AG04449 (cell line): ENCODE measurements at regions not wholly inside any gene's neighbourhood (a gene's known extent, or its start where the extent isn't known, plus 50 kb on each side); places are given as distances from the start of the nearest gene placed in this dataset.

Source experiments
- CTCF ChIA-PET: fragments of 350-600 bp; formaldehyde crosslinking; extraction: SDS; loops from one replicate; lab custom pipeline; 2021; ENCODE audit warnings: antibody characterized with exemption; lab: Yijun Ruan, JAX
- POLR2A ChIA-PET: fragments of 400-600, 350-600 bp; formaldehyde crosslinking; extraction: SDS; loops from one replicate; lab custom pipeline; 2020; ENCODE audit warnings: antibody characterized with exemption, inconsistent platforms; lab: Yijun Ruan, JAX
- DNase-seq: peaks from one replicate; pipeline ENCODE4 v3.0.0-alpha.2; 2010; ENCODE audit warnings: low read depth, low spot score
- H3K4me3 ChIP-seq: 2 replicates; pipeline ENCODE4 v1.5.1; 2011; ENCODE audit warnings: low read depth, mild to moderate bottlenecking, control low read depth, low read length
- CTCF ChIP-seq: IDR thresholded peaks from one replicate; pipeline ENCODE4 v1.5.1; 2011; ENCODE audit warnings: mild to moderate bottlenecking, moderate library complexity, low read length, control low read depth, inconsistent platforms; ENCODE audit not compliant: insufficient read depth; ENCODE audit errors: missing control alignments

- CTCF ChIA-PET = no interaction called here
- POLR2A ChIA-PET = no interaction called here
- no peak for TF ChIP-seq CTCF
- no peak overlapping the region for H3K4me3 ChIP-seq
- no peak for DNase-seq
Measured at GRCh38 chr13:69477451-69477850, 630.2 kb upstream of the ATXN8OS start.

GRCh38 chr13:69474011-69474685 is 633.5 kb upstream of the ATXN8OS start:
- H3K4me3 ChIP-seq = no peak overlapping the region
- TF ChIP-seq CTCF = no peak
- DNase-seq = no peak
- CTCF ChIA-PET = no interaction called here
- POLR2A ChIA-PET = no interaction called here

GRCh38 chr13:69468624-69469023 is 639.0 kb upstream of the ATXN8OS start:
- TF ChIP-seq CTCF = no peak
- no peak for DNase-seq
- CTCF ChIA-PET = no interaction called here

GRCh38 chr13:69461397-69461796 is 646.2 kb upstream of the ATXN8OS start:
- CTCF ChIA-PET = no interaction called here
- TF ChIP-seq CTCF = no peak

More at GRCh38 chr13:69468624-69469023, 639.0 kb upstream of the ATXN8OS start:
- H3K4me3 ChIP-seq = no peak overlapping the region
- POLR2A ChIA-PET = no interaction called here

GRCh38 chr13:69459346-69459745 is 648.3 kb upstream of the ATXN8OS start:
- CTCF ChIA-PET = no interaction called here
- no peak overlapping the region for H3K4me3 ChIP-seq
- TF ChIP-seq CTCF = no peak
- POLR2A ChIA-PET = no interaction called here
- DNase-seq = no peak

More at GRCh38 chr13:69461397-69461796, 646.2 kb upstream of the ATXN8OS start:
- POLR2A ChIA-PET = no interaction called here
- no peak for DNase-seq
- no peak overlapping the region for H3K4me3 ChIP-seq

GRCh38 chr13:69458013-69458412 is 649.6 kb upstream of the ATXN8OS start:
- H3K4me3 ChIP-seq = no peak overlapping the region
- no peak for DNase-seq
- ChIA-PET CTCF (no interaction called here), POLR2A (no interaction called here)
- no peak for TF ChIP-seq CTCF
